NOMO-1 treated with DMSO at 0.1 percent for 48 hours (cell line): ENCODE measurements at regions not wholly inside any gene's neighbourhood (a gene's known extent, or its start where the extent isn't known, plus 50 kb on each side); places are given as distances from the start of the nearest gene placed in this dataset.
"Not testable (repeated sequence)": the region's sequence is repeated elsewhere in the genome, so short reads cannot be mapped to it uniquely, and the experiment has no call there.

Source experiments
- DNase-seq: peaks from one replicate; lab custom pipeline; 2025; ENCODE audit not compliant: unreplicated experiment; lab: John Stamatoyannopoulos, UW

DNA sequence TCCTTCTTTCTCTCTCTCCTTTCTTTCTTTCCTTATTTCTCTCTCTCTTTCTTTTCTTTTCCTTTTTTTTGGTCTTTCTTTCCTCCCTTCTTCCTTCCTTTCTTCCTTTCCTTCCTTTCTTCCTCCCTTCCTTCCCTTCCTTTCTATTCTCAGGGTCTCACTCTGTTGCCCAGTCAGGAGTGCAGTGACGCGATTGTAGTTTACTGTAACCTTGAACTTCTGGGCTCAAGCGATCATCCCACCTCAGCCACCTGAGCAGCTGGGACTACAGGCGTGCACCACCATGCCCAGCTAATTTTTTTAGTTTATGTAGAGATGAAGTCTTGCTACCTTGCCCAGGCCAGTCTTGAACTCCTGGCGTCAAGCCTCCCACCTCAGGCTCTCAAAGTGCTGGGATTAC is 83.8 kb upstream of the PPM1B start:
- no peak for DNase-seq

DNA sequence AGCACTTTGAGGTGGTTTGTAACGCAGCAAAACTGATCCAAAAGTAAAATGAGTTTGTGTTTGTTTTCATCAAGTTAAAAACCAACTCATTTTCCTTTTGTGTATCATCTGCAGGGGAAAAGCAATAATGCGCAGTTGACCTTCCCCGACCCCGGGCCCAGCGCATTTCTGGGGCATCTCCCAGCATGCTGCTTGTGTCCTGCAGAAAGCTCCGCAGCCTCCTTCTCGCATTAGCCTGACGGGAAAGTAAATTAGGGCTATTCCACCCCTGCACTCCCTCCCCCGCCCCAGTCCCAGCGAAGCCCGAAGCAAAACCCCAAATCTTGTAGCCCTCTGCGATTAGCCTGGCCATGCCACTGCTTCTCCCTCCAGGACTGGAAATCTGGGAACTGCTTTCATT is 82.0 kb upstream of the PPM1B start:
- no peak for DNase-seq

DNA sequence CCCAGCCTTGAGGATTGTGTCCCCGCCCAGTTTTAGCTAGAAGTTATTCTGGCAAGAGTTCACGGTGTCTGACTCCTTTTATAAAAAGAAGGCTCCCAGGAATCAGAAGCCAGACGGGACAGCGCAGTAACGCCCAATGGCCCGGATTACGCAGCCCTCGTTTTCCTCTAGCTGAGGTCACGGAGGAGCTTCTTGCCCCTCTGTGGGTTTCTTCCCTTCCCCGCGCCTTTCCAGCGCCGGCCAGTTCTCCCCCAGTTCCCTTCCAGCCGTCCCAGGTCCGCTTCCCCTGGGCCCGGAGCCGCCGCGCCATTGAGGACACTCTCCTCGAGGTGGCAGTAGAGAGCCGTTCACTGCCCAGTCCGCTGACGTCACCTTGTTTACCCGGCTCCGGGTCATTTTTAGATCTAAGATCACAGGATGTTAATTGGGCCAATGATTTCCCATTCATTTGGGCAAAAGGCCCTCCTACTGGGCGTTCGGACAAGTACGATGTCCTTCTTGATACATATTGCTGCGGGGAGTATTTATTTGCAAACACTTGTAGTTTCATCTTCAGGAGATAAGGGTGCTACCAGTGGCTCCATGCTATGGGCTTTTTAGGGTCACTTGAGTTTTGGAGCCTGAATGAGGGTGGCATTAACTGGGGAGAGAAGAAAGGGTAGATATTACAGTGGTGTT is 81.5 kb upstream of the PPM1B start:
- DNase-seq = peak; percentile 79

DNA sequence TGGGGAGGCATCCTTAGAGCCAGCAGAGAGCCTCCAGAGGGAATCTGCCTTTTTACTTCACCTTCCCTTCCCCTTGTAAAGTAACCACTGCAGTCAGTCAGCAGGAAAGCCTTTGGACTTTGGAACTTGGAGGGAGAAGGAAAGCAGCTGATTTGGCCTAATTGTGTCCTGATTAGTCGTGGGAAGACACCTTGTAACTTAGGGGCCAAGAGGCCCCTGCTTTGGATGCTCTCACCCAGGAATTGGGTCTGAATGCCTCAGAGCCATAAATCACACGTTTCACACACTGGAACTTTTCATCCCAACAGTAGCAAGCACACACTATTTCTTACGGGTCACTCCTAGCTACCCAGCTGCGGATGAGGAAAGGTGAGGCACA is 81.0 kb upstream of the PPM1B start:
- no peak for DNase-seq

DNA sequence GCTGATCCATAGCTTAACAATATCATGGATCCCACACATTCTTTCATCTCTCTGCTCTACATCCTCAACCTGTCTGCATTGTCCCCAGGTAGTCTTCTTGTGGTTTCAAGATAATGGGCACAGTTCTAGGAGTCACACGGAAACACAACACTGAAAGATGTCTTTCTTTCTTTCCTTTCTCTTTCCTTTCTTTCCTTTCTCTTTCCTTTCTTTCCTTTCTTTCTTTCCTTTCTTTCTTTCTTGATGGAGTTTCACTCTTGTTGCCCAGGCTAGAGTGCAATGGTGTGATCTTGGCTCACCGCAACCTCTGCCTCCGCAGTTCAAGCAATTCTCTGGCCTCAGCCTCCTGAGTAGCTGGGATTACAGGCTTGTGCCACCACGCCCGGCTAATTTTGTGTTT is 76.2 kb upstream of the PPM1B start:
- DNase-seq = not testable (repeated sequence)

DNA sequence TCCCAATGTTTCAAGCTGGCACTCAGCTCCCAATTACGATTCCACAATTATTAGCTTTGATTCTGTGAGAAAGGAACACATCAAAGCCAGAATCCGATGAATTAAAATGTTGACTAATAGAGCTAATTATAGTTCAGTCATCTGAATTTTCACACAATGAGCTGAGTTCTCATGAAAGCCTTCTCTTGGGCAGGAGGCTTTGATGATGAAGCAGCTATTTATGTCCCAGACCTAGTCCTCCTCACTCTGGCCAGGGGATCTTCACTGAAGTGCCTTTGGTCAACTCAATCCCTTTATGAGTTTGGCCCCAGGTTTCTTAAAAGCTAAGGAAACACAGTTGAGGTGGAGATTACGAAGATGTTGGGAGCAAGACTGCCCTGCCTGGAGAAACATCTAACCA is 74.7 kb upstream of the PPM1B start:
- no peak for DNase-seq

DNA sequence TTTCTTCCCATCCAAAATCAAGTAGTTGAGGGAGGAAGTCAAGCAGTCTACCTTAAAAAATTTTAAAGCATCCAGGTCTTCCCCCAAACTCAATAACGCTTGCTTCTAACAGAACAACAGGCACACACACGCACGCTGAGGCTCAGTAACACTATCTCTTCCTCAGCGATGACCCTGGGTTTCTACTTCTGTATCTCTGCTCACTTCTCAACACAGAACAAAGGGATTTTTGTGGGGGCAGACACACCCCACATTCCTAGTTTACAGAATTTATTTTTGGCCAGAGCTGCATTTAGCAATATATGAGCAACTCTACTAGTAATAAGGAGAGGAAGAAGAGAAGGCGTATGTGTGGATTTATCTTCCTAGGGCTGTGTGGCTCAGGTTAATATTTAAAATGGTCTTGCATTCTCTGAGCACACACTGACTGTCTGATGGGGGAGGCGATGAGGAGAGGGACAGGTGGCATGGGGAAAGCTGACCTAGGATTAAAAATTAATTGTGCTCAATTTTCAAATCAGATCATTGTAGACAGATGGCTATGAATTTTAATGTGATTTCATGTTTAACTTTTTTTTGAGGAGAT is 71.3 kb upstream of the PPM1B start:
- DNase-seq = no peak

DNA sequence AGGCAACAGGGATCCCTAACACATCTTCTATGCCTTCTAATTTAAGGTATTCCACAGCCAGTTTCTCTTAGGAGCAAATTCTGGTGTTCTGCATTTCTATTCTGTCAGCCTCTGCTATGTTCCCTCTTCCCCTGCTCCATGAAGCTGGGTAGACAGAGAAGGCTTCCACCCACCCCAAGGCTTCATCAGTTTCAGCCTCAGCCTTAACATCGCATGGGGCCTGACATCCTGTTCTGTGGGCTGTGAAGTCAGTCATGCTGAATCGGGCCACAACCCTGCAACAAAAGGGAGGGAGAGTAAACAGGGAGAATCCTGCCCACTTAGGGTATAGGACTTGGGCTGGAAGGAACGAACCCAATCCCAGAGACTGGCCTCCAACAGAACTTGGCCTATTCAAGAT is 70.6 kb upstream of the PPM1B start:
- no peak for DNase-seq

DNA sequence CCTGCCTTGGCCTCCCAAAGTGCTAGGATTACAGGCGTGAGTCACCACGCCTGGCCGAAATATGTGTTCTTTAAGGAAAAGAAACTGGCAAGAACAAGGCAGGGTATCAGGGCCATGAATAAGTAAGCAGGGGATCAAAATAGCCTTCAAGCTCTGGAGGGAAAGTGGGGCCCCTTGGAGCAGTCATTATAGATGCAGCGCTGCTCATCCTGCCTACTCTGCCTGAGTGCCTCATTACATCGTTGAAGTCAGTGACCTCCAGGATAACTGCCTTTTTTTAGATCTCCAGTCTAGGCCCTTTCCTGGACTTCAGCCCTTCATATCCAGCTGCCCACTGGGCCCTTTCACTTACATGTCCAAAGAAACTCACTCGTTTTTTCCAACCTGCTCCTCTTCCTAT is 69.8 kb upstream of the PPM1B start:
- DNase-seq = no peak

DNA sequence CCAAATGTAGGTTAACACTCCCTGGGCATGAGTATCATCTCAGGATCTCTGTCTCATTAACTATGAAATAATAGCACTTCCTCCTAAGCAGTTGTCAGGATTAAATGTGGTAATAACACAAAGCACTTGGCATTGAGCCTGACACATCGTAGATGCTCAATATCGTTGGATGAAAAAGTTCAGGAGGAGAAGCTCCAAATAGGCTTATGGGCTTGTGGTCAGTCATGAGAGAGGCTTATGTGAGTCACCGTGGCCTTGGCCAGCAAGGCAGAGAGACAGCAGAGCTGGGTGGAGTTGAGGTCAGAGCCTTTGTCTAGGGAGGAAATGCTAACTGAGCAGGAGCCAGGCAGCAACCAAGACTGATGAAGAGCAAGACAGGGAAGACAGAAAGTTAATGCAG is 68.3 kb upstream of the PPM1B start:
- peak; percentile 84 for DNase-seq

DNA sequence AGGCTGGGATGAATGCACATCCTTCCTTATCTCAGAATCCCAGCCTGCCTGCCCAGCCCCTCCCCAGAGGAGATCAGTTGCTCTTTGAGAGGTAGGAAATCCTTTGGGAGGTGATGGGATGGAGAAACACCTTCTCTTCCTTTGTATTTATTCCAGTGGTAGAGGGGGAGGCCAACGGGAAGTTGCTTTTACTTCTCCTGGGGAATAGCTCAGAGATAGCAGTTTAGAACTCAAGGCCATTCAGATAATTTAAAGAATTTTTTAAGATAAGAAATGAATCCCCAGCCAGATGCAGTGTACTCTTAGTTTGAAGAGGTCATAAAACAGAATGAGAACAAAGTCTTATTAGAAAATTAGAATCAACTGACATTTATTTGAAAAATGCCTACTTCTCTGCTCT is 67.4 kb upstream of the PPM1B start:
- no peak for DNase-seq

DNA sequence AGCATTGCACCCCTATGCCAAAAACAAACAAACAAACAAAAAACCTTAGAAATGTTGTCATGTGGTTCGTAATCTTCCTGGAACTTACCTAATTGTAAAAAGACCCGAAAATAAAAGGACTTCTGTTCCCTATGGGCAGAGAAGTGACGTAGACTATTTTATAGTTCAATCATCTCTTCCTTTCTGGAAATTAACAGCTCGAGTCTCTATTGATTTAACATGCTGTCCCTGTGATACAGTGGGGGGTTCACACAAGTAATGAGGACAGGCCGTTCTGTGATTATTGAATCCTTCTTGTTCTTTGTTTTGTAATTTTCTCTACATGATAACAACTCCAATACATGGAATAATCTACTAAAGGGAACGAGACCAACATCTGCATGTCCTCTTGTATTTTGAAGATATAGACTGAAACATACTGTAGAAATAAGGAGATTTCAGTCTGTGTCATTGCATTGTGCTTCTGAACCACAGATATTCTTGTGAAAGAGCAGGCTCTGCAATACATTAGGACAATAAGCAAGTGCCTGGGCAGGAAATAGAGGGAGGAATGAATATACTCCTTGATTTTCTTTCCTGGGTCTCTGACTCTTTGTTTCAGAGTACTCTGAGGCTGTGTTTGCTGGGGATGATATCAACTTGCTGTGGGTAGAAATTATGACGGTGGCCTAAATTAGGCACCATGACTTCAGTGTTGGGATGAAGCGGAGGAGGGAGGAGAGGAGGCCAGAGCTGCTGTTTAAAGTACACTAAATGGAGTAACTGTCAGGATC is 65.7 kb upstream of the PPM1B start:
- DNase-seq = no peak

DNA sequence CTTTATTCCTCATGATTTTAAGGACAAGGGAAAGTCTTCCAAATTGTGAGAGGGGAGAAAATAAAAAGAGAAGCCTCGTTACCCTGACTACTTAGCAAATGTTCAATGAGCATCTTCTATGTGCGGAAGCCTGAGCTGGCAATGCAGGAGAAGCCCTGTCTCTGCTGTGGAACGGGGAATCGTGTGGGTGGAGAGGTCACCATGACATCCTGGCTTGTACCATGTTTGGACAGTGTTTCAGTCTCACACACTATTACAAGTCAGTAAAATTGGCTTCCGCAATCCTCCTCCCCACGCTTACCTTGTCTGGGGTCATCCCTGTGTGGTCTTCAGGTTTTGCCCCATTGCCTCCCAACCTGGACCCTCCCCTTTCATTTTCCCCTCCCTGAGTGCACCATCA is 65.0 kb upstream of the PPM1B start:
- DNase-seq = no peak

DNA sequence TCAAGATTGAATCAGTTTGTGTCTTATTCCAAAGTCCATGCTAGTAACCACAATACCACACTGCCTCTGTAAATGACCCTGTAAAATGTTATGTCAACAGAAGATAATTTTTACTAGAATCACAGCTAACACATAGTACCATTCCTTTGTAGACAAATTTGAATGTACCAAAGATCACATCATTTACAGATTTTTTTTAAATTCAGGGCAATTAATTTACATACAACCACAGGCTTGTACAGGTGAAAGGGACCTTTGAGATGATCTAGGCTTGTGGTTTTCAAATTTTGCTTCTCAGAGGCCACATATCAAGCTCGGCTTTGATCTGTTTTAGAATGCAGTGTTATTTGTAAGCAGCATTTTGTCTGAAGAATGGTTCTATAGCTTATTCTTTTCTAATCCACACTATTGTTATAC is 63.8 kb upstream of the PPM1B start:
- no peak for DNase-seq

DNA sequence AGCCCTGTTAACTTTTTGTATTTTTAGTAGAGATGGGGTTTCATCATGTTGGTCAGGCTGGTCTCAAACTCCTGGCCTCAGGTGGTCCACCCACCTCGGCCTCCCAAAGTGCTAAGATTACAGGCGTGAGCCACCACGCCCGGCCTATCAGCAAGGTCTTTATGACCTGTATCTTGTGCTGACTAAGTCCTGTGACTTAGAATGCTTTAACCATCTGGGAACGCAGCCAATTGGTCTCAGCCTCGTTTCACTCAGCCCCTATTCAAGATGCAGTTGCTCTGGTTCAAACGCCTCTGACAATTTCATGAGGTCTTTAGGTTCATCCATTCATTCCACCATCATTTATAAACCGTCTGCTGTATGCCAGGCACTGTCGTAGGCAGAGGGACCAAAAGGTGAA is 62.2 kb upstream of the PPM1B start:
- DNase-seq = not testable (repeated sequence)

DNA sequence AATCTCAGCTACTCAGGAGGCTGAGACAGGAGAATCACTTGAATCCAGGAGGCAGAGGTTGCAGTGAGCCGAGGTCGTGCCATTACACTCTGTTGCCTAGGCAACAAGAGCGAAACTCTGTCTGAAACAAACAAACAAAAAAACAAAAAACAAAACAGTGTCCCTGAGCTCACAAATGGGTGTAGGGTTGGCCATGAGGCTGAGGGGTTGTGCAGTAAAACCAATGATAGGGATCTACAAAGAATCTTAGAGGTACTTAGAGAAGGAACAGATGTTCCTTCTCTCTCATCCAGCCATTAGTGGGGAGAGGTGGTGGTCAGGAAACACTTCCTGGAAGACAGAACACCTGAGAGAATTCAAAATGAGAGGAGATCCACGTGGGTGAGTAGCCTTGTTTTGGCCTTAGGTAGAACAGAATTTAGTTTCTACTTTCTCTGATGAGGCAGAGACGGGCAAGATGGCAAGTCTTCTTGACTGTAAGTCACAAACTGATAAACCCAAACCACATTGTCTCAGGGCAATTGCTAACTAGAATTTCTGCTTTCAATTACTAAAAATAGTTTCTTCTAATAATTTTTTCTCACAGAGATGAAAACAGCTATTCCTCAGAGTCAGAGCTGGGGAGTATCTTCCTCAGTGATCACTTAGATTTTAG is 61.5 kb upstream of the PPM1B start:
- DNase-seq = no peak

DNA sequence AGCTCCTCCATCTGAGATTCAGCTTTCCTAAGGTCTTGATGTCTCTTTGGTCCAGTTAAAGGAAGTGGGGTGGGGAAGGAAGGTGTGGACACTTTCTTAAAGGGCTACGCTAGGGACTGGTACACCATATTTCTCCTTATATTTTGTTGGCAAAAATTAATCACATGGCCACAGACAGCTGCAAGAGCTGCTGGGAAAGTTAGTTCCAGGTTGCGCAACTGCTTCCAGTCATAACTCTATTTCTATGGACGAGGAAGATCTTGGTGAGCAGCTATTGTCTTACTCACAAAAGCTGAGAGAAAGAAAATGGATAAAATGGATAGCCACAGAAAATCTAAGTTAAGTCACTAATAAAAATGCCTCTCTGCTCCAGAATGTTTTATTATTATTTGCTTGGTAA is 60.7 kb upstream of the PPM1B start:
- no peak for DNase-seq

DNA sequence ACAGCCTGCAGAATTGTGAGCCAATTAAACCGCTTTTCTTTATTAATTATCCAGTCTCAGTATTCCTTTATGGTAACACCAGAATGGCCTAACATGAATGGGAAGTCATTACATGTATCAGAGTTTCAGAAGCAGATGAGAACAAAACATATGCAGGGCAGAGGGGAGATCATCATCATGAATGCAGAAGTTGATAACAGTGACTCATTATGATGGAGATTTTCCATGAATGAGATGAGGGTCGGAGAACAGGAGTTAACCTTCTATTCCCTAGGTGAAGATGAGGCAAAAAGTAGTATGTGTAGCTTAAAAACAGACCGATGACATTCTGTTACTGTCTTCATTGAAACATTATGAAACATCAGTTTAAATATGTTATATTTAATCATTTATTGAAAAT is 59.5 kb upstream of the PPM1B start:
- no peak for DNase-seq

DNA sequence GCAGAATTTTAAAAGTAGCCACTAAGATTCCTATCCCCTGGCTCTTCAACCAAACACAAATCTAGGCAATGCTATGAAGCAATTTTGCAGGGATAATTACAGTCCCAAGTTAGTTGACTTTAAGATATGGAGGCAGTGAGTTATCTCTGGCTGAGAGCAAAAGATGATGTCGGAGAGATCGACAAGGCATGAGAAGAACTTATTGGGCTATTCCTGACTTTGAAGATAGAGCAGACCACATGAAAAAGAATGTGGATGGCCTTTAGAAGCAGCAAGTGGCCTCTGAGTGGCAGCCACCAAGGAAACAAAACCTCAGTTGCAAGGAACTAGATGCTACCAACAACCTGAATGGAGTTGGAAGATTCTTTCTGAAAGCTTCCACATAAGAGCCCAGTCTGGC is 58.2 kb upstream of the PPM1B start:
- no peak for DNase-seq

DNA sequence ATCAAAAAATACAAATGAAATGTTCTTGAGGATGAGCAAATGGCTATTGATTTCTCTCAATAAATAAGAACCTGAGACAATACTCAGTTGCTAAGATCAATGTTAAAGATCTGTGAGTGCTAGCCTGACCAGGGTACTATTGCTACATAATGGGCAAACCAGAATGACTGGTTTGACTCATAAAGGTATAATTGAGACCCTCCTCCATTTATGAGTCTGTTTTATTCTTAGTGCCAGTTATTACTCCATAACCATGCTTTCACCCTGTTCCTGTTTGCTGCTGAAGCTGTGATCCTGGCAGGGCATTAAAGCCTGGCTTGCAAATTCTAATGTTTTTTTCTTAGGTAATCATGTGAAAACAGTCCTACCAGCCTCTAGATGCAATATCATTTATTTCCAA is 56.6 kb upstream of the PPM1B start:
- DNase-seq = peak; percentile 37

DNA sequence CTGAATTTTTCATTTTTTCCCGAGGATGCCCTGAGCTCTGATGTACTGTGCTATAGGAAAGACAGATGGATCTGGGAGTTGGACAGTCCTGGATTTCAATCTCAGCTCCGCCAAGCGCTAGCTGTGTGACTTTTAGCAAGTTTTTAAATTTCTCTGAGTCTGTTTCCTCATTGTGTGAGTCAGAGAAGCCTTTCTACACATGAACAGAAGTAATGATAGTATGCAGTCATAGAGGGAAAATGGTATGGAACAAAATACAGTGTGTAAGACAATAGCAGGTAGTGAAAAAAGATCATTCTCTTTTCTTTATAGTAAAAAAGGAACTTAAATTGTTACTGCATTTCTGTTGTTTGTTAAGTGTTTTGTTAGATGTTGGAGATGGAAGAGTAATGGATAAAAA is 52.4 kb upstream of the PPM1B start:
- no peak for DNase-seq

DNA sequence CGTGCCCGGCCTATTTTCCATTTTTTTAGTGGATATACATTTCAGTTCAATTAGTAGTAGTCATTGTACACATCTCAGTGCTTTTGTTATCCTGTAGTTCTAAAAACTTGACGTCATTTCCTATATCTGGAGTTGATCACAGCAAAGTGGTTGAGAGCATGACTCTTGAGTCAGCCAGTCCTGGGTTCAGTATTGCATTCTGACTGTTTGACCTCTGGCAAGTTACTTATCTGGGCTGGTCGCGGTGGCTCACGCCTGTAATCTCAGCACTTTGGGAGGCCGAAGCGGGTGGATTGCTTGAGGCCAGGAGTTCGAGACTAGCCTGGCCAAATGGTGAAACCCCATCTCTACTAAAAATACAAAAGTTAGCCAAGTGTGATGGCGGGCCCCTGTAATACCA is 50.4 kb upstream of the PPM1B start:
- DNase-seq = no peak
